ENCODE measurements at regions not wholly inside any gene's neighbourhood (a gene's known extent, or its start where the extent isn't known, plus 50 kb on each side); places are given as distances from the start of the nearest gene placed in this dataset.

DNA sequence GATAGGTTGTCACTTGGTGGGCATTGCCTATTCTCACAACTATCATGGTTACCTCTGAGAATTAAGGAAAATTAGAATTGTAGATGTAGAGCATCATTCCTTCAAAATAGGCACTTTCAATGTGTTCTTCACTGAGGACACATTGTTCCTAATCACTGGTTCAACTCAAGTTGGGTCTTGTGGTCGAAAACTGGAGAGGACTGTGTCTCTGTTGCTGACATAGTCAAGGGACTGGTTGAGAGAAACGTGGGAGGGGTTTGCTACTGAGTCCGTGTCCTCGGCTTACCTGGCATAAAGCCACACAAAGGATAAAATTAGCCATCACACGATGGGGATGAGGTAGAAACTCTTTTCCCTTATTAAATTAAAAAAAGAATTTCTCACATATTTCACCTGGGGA lies 205.9 kb upstream of the CD180 start:
- no peak overlapping the region for H2BK12ac ChIP-seq (ENCODE audit: low read length)
- H2AK5ac ChIP-seq (ENCODE audit: low read length) = no peak overlapping the region
- H4K12ac ChIP-seq (ENCODE audit: low read depth, low read length) = no peak overlapping the region
- no peak overlapping the region for H3K4me3 ChIP-seq (ENCODE audit: low read depth, low read length)
- H4K91ac ChIP-seq (ENCODE audit: low read depth, low read length) = no peak overlapping the region
- no CpG with 5 or more reads among the region's 5 CpGs for WGBS (ENCODE audit: extremely low coverage, insufficient coverage, insufficient read length)
- no peak overlapping the region for H3K4me2 ChIP-seq (ENCODE audit: low read length)
- H3K14ac ChIP-seq (ENCODE audit: low read length) = no peak overlapping the region
- no peak overlapping the region for H2BK120ac ChIP-seq (ENCODE audit: insufficient read depth, low read length, poor library complexity)
- H3K18ac ChIP-seq (ENCODE audit: low read length) = no peak overlapping the region
- no peaks in the 10 kb centered on the region for H3K4me1 ChIP-seq (ENCODE audit: control insufficient read depth in 1 of 2, insufficient read depth in 2 of 2, low read length in 2 of 2)
- no peaks in the 10 kb centered on the region for H3K79me1 ChIP-seq (ENCODE audit: low read length)
- H3K23ac ChIP-seq (ENCODE audit: low read length) = no peak overlapping the region
- DNase-seq = no peak
- no peak overlapping the region for H3K4ac ChIP-seq (ENCODE audit: low read depth, low read length)
- no peaks in the 10 kb centered on the region for H3K79me2 ChIP-seq (ENCODE audit: control insufficient read depth, insufficient read depth, low read length, poor library complexity)
- no peaks in the 10 kb centered on the region for H3K9me3 ChIP-seq (ENCODE audit: insufficient read depth, low read depth, low read length)
- H3K27ac ChIP-seq (ENCODE audit: low read depth, low read length) = no peak overlapping the region
- no peak overlapping the region for H2AFZ ChIP-seq (ENCODE audit: insufficient read depth, low read length, poor library complexity)
- H3K27me3 ChIP-seq (ENCODE audit: insufficient read depth, low read length) = no peaks in the 10 kb centered on the region
- H4K8ac ChIP-seq (ENCODE audit: low read depth, low read length) = no peak overlapping the region
- no peaks in the 10 kb centered on the region for H3K36me3 ChIP-seq (ENCODE audit: control insufficient read depth in 1 of 2, insufficient read depth in 2 of 2, low read length in 2 of 2)
- no peak overlapping the region for H2BK5ac ChIP-seq (ENCODE audit: low read depth, low read length, poor library complexity)
- no peak overlapping the region for H3K9ac ChIP-seq (ENCODE audit: low read length)

DNA sequence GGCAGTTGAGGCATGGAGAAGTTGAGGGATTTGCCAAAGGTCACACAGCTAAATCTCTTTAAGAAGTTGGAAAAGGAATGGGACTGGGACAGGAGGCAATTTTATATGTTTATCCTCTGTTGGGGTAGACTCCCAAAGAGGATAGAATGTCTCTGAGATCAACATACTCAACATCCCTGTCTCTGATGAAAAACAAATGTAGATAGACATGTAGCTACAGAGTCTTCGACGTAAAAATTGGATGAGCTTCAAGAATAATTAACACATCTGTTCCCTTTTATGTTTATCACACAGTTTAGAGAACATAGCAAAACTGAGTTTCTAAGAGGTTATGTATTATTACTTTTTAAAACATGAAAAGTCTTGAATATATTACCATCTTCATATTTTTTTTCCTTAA lies 204.6 kb upstream of the CD180 start:
- Histone ChIP-seq H4K8ac (ENCODE audit: low read depth, low read length) (no peak overlapping the region), H2BK5ac (ENCODE audit: low read depth, low read length, poor library complexity) (no peak overlapping the region), H3K23ac (ENCODE audit: low read length) (no peak overlapping the region), H3K27me3 (ENCODE audit: insufficient read depth, low read length) (no peaks in the 10 kb centered on the region), H3K18ac (ENCODE audit: low read length) (no peak overlapping the region), H2AFZ (ENCODE audit: insufficient read depth, low read length, poor library complexity) (no peak overlapping the region), H4K91ac (ENCODE audit: low read depth, low read length) (no peak overlapping the region), H3K4ac (ENCODE audit: low read depth, low read length) (no peak overlapping the region), H3K9me3 (ENCODE audit: insufficient read depth, low read depth, low read length) (no peaks in the 10 kb centered on the region), H3K9ac (ENCODE audit: low read length) (no peak overlapping the region), H3K79me1 (ENCODE audit: low read length) (no peaks in the 10 kb centered on the region), H3K36me3 (ENCODE audit: control insufficient read depth in 1 of 2, insufficient read depth in 2 of 2, low read length in 2 of 2) (no peaks in the 10 kb centered on the region), H4K12ac (ENCODE audit: low read depth, low read length) (no peak overlapping the region), H2BK120ac (ENCODE audit: insufficient read depth, low read length, poor library complexity) (no peak overlapping the region), H2BK12ac (ENCODE audit: low read length) (no peak overlapping the region), H3K4me2 (ENCODE audit: low read length) (no peak overlapping the region), H3K27ac (ENCODE audit: low read depth, low read length) (no peak overlapping the region), H3K4me3 (ENCODE audit: low read depth, low read length) (no peak overlapping the region), H3K79me2 (ENCODE audit: control insufficient read depth, insufficient read depth, low read length, poor library complexity) (no peaks in the 10 kb centered on the region), H3K14ac (ENCODE audit: low read length) (no peak overlapping the region), H3K4me1 (ENCODE audit: control insufficient read depth in 1 of 2, insufficient read depth in 2 of 2, low read length in 2 of 2) (no peaks in the 10 kb centered on the region), H2AK5ac (ENCODE audit: low read length) (no peak overlapping the region)
- DNase-seq = no peak
- WGBS (ENCODE audit: extremely low coverage, insufficient coverage, insufficient read length) = no CpG with 5 or more reads among the region's 2 CpGs

DNA sequence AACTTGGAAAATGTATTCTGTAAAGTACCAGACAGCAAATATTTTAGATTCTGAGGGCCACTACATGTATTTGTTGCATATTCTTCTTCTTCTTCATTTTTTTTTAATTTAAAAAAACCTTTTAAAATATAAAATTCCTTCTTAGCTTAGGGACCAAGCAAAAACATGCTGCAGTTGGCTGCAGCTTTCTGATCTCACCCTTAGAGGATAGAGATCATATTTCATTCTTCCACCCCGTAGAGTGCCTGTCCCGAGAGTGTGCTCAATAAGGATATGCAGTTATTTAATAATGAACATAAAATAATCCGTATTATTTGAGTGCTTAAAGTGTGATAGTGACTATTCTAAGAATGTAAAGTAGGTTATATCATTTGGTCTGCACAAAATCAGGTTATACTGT lies 204.2 kb upstream of the CD180 start:
- Histone ChIP-seq H2BK120ac (ENCODE audit: insufficient read depth, low read length, poor library complexity) (no peak overlapping the region), H2BK12ac (ENCODE audit: low read length) (no peak overlapping the region), H4K8ac (ENCODE audit: low read depth, low read length) (no peak overlapping the region), H3K27me3 (ENCODE audit: insufficient read depth, low read length) (no peaks in the 10 kb centered on the region), H3K4ac (ENCODE audit: low read depth, low read length) (no peak overlapping the region), H3K4me2 (ENCODE audit: low read length) (no peak overlapping the region), H2AK5ac (ENCODE audit: low read length) (no peak overlapping the region), H2BK5ac (ENCODE audit: low read depth, low read length, poor library complexity) (no peak overlapping the region), H3K4me3 (ENCODE audit: low read depth, low read length) (no peak overlapping the region), H4K91ac (ENCODE audit: low read depth, low read length) (no peak overlapping the region), H3K27ac (ENCODE audit: low read depth, low read length) (no peak overlapping the region), H3K79me2 (ENCODE audit: control insufficient read depth, insufficient read depth, low read length, poor library complexity) (no peaks in the 10 kb centered on the region), H3K36me3 (ENCODE audit: control insufficient read depth in 1 of 2, insufficient read depth in 2 of 2, low read length in 2 of 2) (no peaks in the 10 kb centered on the region), H3K23ac (ENCODE audit: low read length) (no peak overlapping the region), H3K9me3 (ENCODE audit: insufficient read depth, low read depth, low read length) (no peaks in the 10 kb centered on the region), H2AFZ (ENCODE audit: insufficient read depth, low read length, poor library complexity) (no peak overlapping the region), H4K12ac (ENCODE audit: low read depth, low read length) (no peak overlapping the region), H3K79me1 (ENCODE audit: low read length) (no peaks in the 10 kb centered on the region), H3K18ac (ENCODE audit: low read length) (no peak overlapping the region), H3K14ac (ENCODE audit: low read length) (no peak overlapping the region), H3K9ac (ENCODE audit: low read length) (no peak overlapping the region), H3K4me1 (ENCODE audit: control insufficient read depth in 1 of 2, insufficient read depth in 2 of 2, low read length in 2 of 2) (no peaks in the 10 kb centered on the region)
- WGBS (ENCODE audit: extremely low coverage, insufficient coverage, insufficient read length) = no CpG with 5 or more reads among the region's 3 CpGs
- no peak for DNase-seq

- Histone ChIP-seq H3K79me1 (ENCODE audit: low read length) (no peaks in the 10 kb centered on the region), H3K9me3 (ENCODE audit: insufficient read depth, low read depth, low read length) (no peaks in the 10 kb centered on the region), H3K4ac (ENCODE audit: low read depth, low read length) (no peak overlapping the region), H2AFZ (ENCODE audit: insufficient read depth, low read length, poor library complexity) (no peak overlapping the region), H3K4me1 (ENCODE audit: control insufficient read depth in 1 of 2, insufficient read depth in 2 of 2, low read length in 2 of 2) (no peaks in the 10 kb centered on the region), H2AK5ac (ENCODE audit: low read length) (no peak overlapping the region), H3K4me3 (ENCODE audit: low read depth, low read length) (no peak overlapping the region), H3K27me3 (ENCODE audit: insufficient read depth, low read length) (no peaks in the 10 kb centered on the region), H3K9ac (ENCODE audit: low read length) (no peak overlapping the region), H3K14ac (ENCODE audit: low read length) (no peak overlapping the region), H2BK120ac (ENCODE audit: insufficient read depth, low read length, poor library complexity) (no peak overlapping the region), H2BK5ac (ENCODE audit: low read depth, low read length, poor library complexity) (no peak overlapping the region), H3K36me3 (ENCODE audit: control insufficient read depth in 1 of 2, insufficient read depth in 2 of 2, low read length in 2 of 2) (no peaks in the 10 kb centered on the region), H3K18ac (ENCODE audit: low read length) (no peak overlapping the region), H3K27ac (ENCODE audit: low read depth, low read length) (no peak overlapping the region), H4K12ac (ENCODE audit: low read depth, low read length) (no peak overlapping the region), H3K23ac (ENCODE audit: low read length) (no peak overlapping the region), H3K79me2 (ENCODE audit: control insufficient read depth, insufficient read depth, low read length, poor library complexity) (no peaks in the 10 kb centered on the region), H4K8ac (ENCODE audit: low read depth, low read length) (no peak overlapping the region), H3K4me2 (ENCODE audit: low read length) (no peak overlapping the region), H2BK12ac (ENCODE audit: low read length) (no peak overlapping the region), H4K91ac (ENCODE audit: low read depth, low read length) (no peak overlapping the region)
- no peak for DNase-seq
- WGBS (ENCODE audit: extremely low coverage, insufficient coverage, insufficient read length) = no CpG with 5 or more reads among the region's 2 CpGs
Measured at GRCh38 chr5:67395790-67396418, 199.3 kb upstream of the CD180 start.
